Epithelial cell of prostate (primary cell): ENCODE measurements at regions not wholly inside any gene's neighbourhood (a gene's known extent, or its start where the extent isn't known, plus 50 kb on each side); places are given as distances from the start of the nearest gene placed in this dataset.

Experiments used
- DNase-seq: peaks from one replicate; pipeline ENCODE4 v3.0.0-alpha.2; 2011; ENCODE audit warnings: low read depth, low spot score
- H3K27ac ChIP-seq: fragments of 450-650 bp; 2 replicates; pipeline ENCODE4 v1.5.1; 2017; ENCODE audit warnings: mild to moderate bottlenecking

- DNase-seq = no peak
- peak overlapping the region; percentile 40 for H3K27ac ChIP-seq
Measured at GRCh38 chr3:187987187-187987586, 166.8 kb upstream of the LPP start.

DNA sequence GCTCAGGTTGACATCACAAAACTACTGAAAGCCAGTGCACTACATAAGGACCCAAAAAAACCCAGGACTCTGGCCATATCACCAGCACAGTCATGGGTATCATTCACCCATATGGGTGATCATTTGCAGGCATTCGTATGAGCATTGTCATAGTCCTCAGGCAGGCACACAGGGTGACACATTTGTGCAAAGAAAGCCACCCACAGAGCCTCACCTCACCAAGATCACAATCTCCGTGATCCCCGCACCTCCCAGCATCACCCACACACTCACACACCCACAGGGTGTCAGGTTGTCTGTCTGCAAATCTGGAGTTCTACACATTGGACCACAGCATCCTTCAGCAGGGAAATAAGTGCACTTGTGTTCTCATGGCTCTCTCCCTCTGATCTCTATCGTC is 166.0 kb upstream of the LPP start:
- no peak overlapping the region for H3K27ac ChIP-seq
- no peak for DNase-seq

DNA sequence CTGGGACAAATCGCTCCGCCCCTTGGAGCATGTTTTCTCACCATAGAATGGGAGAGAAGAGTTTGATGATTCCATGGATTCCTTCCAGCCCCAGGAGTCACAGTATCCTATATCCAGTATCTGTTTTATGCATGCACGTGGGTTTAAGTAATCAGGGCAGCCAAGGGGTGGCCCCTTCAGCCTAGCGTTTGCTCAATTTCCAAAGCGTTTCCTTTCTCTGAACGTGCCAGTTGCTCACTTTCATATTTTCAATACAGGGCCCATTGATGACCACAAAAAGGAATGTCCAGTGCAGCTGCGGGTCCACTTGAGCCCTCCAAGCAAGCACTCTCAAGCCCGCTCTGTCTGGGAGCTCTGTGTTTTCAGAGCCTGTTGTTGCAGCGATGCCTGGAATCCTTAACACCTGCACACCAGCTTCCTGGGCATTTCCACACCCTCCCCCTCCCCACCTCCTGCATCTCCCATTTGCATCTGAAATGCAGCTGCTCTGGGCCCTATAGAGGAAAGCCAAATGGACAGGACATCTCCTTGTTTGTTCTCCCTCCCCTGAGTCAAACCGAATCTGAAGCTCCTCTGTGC is 164.3 kb upstream of the LPP start:
- H3K27ac ChIP-seq = no peak overlapping the region
- DNase-seq = no peak

- H3K27ac ChIP-seq = no peak overlapping the region
- DNase-seq = no peak
Measured at GRCh38 chr3:187992609-187993008, 161.3 kb upstream of the LPP start.

DNA sequence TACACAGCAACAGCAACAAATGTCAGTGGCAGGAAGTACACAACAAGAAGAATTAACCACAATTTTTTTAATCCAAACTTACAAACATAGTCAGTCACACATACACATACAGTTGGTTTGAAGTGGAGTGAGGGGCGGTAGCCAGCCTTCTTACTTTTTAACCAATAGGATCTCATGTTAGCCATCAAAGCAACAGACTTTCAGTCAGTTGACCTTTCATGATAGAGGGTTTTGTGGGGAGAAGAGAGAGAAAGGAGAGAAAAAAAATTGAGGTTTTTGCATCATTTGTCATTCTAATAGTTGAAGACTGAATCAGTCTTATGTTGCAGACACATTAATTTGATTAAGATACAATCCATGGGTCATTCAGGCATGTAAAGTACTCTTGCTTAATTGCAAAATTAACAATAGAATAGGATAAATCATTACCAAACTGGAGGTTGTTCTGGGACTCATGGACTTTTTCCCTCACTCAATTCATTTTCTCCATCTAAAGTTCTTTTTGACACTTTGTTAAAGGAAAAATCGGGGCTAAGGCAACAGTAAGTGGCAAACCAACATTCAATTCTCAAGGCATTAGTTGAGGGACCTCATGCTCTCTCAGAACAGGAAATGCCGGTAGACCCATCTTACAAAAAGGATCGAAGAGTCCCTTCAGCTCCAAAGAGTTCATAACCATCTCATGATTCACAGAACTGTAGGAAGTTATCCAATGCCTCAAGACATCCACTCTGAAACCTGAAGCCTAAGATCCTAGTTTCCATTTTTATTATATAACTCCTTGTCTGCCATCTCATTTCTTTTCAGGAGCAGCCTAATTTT is 159.5 kb upstream of the LPP start:
- DNase-seq = no peak
- no peak overlapping the region for H3K27ac ChIP-seq

DNA sequence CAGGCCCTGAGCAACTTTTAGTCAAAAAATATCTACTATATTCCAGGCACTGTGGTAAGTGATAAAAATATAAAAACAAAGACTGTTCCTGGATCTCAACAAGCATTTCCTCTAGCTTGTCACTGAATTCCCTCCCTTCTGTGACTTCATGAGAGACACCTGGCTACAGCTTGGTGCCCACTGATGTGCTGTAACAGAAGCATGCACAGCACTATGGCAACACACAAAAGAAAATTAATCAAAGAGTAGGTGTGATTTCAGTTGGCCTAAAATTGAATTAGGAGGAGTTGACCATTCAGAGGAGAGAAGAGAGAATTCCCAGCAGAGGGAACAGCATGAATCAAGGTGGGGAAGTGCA is 158.9 kb upstream of the LPP start:
- DNase-seq = no peak
- no peak overlapping the region for H3K27ac ChIP-seq

DNA sequence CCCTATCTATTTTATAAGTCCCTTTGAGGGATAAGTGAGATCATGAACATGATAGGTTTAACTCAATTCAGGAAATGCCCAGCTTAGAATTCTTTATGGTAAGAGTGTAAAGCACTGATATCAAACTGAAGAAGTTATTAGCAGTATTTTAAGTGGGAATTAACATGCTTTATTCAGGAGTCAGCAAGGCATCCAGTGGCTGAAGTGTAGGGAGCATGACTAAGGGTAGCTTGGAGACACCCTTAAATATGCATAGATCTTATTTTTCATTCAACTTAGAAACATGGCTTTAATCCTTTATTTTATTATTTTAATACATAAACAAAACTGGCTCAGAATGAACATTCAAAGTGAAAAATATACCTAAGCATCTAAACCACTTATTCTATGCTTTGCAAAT is 158.3 kb upstream of the LPP start:
- DNase-seq = no peak
- no peak overlapping the region for H3K27ac ChIP-seq

DNA sequence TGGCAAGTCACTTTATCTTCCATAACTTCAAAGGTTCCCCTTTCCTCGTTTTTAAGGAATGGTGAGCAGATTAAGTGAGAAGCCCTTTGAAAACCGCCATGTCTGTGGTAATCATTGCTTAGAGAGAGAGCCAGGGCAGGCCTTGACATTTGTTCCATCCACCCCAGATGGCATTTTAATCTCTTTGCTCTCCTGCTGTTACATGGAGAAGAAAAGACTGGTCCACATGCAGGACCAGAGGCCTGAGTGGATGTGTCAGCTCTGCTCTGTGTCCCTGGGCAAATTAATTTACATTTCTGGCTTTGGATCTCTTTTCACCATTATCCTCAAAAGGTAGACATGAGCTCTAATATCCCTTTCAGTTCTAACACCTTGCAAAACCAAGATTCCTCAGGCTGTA is 157.3 kb upstream of the LPP start:
- DNase-seq = no peak
- no peak overlapping the region for H3K27ac ChIP-seq

- H3K27ac ChIP-seq = no peak overlapping the region
- DNase-seq = no peak
Measured at GRCh38 chr3:187997490-187997889, 156.5 kb upstream of the LPP start.

GRCh38 chr3:187997946-187998561 is 155.9 kb upstream of the LPP start:
- DNase-seq = no peak
- H3K27ac ChIP-seq = no peak overlapping the region

GRCh38 chr3:187998611-187999010 is 155.3 kb upstream of the LPP start:
- H3K27ac ChIP-seq = no peak overlapping the region
- DNase-seq = no peak

DNA sequence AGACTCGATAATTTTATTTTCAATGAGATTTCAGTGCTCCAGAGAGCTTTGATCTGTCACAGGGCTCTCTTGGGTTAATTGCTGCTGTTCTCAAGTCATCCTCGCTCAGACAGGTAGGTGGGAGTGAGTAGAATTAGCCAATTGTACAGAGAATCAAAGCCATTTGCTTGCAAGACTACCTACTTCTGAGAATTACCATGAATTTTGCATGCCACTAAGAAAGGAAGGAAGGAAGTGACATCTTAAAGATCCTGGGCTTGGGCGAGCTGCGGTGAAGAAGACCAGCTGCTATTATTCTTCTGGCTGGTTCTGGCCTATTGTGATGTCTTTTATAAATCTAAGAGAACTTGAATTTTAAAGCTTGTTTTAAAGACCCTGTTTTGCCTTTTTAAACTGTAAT is 154.1 kb upstream of the LPP start:
- DNase-seq = no peak
- H3K27ac ChIP-seq = no peak overlapping the region

GRCh38 chr3:188000361-188000861 is 153.5 kb upstream of the LPP start:
- DNase-seq = no peak
- H3K27ac ChIP-seq = no peak overlapping the region

DNA sequence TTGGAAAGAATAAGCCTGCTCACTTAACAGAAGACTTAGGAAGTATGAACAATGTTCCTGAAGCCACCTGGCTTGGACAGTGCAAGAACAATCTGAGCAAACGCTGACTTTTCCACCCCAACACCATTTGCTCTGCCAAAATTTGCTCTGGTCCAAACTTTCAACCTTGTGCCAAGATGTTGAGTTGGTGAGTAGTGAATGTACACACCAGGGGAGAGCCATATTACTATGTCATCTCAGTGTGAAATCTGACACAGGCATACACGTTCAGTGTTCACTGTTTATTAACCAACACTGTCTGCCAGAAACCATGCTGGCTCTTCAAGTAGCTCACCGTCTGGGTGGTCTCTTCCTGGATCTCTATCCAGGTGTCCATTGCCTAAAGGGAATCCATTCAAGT is 152.9 kb upstream of the LPP start:
- H3K27ac ChIP-seq = no peak overlapping the region

GRCh38 chr3:188001926-188002325 is 152.0 kb upstream of the LPP start:
- no peak overlapping the region for H3K27ac ChIP-seq
- DNase-seq = no peak

More for the DNA sequence above, 152.9 kb upstream of the LPP start:
- no peak for DNase-seq

GRCh38 chr3:188002626-188003138 is 151.3 kb upstream of the LPP start:
- H3K27ac ChIP-seq = no peak overlapping the region
- DNase-seq = no peak

- DNase-seq = no peak
- no peak overlapping the region for H3K27ac ChIP-seq
Measured at GRCh38 chr3:188003188-188004171, 150.5 kb upstream of the LPP start.

DNA sequence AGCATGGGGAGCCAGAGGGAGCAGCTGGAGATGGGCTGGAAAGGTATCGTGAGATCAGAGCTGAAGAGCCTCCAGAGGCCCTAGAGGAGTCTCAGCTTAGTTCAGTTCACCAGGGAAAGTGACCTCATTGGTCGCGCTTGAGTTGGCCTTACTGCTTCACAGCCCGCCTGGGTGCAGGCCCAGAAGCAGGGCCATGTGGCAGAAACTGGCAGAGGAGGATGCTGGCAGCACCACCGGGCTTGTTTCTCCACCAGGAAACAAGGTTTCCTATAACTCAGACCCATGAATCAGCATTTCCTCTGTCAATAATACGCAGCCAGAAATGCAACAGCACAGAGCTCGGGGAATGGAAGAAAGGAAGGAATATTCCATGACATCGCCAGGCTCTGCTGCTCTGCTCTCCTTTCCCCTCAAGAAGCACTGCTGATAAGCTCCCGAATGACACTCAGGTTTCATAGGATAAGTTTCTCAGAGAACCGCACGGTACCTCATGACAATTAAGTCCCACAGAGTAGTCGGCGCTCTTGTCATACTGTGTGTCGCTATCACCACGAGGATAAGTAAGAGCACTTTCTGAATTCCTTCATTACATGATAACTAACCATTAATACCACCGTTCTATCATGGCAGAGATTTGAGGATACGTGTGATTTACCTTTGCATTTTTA is 147.1 kb upstream of the LPP start:
- DNase-seq = no peak
- no peak overlapping the region for H3K27ac ChIP-seq

GRCh38 chr3:188007897-188008296 is 146.1 kb upstream of the LPP start:
- H3K27ac ChIP-seq = no peak overlapping the region
- no peak for DNase-seq
